CD4-positive, alpha-beta T cell treated with Interleukin-10 for 1 hour (primary cell): ENCODE measurements at regions not wholly inside any gene's neighbourhood (a gene's known extent, or its start where the extent isn't known, plus 50 kb on each side); places are given as distances from the start of the nearest gene placed in this dataset.
A peak's percentile ranks its signal among the peaks of the same experiment; 100 is the strongest.
"Not testable (repeated sequence)": the region's sequence is repeated elsewhere in the genome, so short reads cannot be mapped to it uniquely, and the experiment has no call there.

ENCODE experiments used
- DNase-seq: peaks from one replicate; pipeline ENCODE4 v3.0.0-alpha.2; 2020

GRCh38 chr4:100900945-100901344, 383.1 kb upstream of the EMCN start:
- not testable (repeated sequence) for DNase-seq

- no peak for DNase-seq
These were observed 382.3 kb upstream of the EMCN start for GRCh38 chr4:100900134-100900533.

- DNase-seq = no peak
These were observed 381.0 kb upstream of the EMCN start for GRCh38 chr4:100898844-100899243.

- peak; percentile 40 for DNase-seq
These were observed 377.9 kb upstream of the EMCN start for GRCh38 chr4:100895556-100896197.

GRCh38 chr4:100894339-100894870, 376.6 kb upstream of the EMCN start:
- DNase-seq = no peak

- DNase-seq = no peak
These were observed 374.0 kb upstream of the EMCN start for GRCh38 chr4:100891808-100892207.

- no peak for DNase-seq
These were observed 372.1 kb upstream of the EMCN start for GRCh38 chr4:100889898-100890297.

- no peak for DNase-seq
These were observed 371.6 kb upstream of the EMCN start for GRCh38 chr4:100889401-100889800.

- no peak for DNase-seq
These were observed 364.8 kb upstream of the EMCN start for GRCh38 chr4:100882661-100883060.

GRCh38 chr4:100881283-100881682, 363.5 kb upstream of the EMCN start:
- no peak for DNase-seq

GRCh38 chr4:100880011-100880410, 362.2 kb upstream of the EMCN start:
- DNase-seq = no peak

GRCh38 chr4:100879471-100879870, 361.6 kb upstream of the EMCN start:
- DNase-seq = no peak

GRCh38 chr4:100876546-100876945, 358.7 kb upstream of the EMCN start:
- DNase-seq = no peak

- DNase-seq = no peak
These were observed 357.7 kb upstream of the EMCN start for GRCh38 chr4:100875296-100876068.

GRCh38 chr4:100872811-100873210, 355.0 kb upstream of the EMCN start:
- no peak for DNase-seq

- DNase-seq = no peak
These were observed 353.3 kb upstream of the EMCN start for GRCh38 chr4:100870940-100871772.

- DNase-seq = no peak
These were observed 351.5 kb upstream of the EMCN start for GRCh38 chr4:100869276-100869675.

GRCh38 chr4:100868281-100868680, 350.5 kb upstream of the EMCN start:
- not testable (repeated sequence) for DNase-seq

GRCh38 chr4:100852326-100852725, 334.5 kb upstream of the EMCN start:
- DNase-seq = no peak

- no peak for DNase-seq
These were observed 331.5 kb upstream of the EMCN start for GRCh38 chr4:100849319-100849718.

- DNase-seq = peak; percentile 23
These were observed 331.0 kb upstream of the EMCN start for GRCh38 chr4:100848841-100849240.

GRCh38 chr4:100843910-100844309, 326.1 kb upstream of the EMCN start:
- DNase-seq = no peak

- no peak for DNase-seq
These were observed 325.0 kb upstream of the EMCN start for GRCh38 chr4:100842856-100843255.
